HG03439 (cell line): ENCODE measurements at regions not wholly inside any gene's neighbourhood (a gene's known extent, or its start where the extent isn't known, plus 50 kb on each side); places are given as distances from the start of the nearest gene placed in this dataset.
"Not testable (repeated sequence)": the region's sequence is repeated elsewhere in the genome, so short reads cannot be mapped to it uniquely, and the experiment has no call there.

Experiments
- ATAC-seq: cut with Tn5 transposase; IDR thresholded peaks from one replicate; pipeline ENCODE4 v1.9.1; 2021; ENCODE audit warnings: mild to moderate bottlenecking, moderate library complexity; ENCODE audit not compliant: unreplicated experiment

GRCh38 chr5:121426153-121426552, 425.5 kb upstream of the FTMT start:
- no peak for ATAC-seq

DNA sequence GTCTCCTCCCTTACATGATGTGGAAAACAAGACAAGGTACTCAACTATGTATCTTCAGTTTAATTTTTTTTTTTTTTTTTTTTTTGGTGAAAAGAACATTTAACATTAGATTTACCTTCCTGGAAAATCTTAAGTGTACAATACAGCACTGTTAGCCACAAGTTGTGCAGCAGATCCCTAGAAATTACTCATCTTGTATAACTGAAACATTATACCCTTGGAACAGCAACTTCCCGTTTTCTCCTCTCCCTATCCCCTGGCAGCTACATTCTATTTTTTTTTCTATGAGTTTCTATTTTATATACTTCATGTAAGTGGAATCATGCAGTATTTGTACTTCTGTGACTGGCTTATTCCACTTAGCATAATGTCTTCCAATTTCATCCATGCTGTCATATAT, 421.9 kb upstream of the FTMT start:
- ATAC-seq, result no peak

DNA sequence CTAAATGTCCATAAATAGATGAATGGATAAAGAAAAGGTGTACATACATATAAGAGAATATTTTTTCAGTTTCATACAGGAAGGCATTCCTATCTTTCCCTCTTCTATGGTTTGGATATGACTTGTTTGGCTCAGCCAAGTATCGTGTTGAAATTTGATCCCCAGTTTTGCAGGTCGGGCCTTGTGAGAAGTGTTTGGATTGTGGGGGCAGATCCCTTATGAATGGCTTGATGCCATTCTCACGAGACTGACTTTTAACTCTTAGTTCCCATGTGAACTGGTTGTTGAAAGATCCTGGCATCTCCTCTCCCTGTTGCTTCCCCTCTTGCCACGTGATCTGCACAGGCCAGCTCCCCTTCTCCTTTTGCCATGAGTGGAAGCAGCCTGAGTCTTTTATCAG, 421.1 kb upstream of the FTMT start:
- no peak for ATAC-seq

GRCh38 chr5:121445511-121445910, 406.2 kb upstream of the FTMT start:
- ATAC-seq, result no peak

DNA sequence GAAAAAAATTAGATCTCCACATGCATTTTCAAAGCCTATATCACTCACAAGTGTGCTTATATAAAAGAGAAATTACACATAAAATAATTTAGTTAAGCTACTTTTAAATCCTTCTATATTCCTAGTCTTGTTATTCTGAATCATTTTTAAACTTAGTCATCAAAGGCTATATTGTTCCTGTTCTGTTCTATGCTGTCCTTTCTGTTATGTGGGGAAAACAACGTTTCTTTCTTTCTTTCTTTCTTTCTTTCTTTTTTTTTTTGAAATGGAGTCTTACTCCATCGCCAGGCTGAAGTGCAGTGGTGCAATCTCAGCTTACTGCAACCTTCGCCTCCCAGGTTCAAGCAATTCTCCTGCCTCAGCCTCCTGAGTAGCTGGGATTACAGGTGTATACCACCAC, 389.2 kb upstream of the FTMT start:
- ATAC-seq, result no peak

DNA sequence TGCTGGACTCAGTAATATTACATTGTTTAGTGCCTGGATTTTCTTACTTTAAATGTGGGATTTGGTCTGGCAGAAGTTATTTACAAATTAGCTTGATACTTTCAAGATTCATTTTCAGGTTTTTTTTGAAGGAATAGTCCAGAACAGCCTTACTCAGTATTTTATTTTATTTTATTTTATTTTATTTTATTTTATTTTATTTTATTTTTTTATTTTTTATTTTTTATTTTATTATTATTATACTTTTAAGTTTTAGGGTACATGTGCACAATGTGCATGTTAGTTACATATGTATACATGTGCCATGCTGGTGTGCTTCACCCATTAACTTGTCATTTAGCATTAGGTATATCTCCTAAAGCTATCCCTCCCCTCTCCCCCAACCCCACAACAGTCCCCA, 380.5 kb upstream of the FTMT start:
- ATAC-seq, result not testable (repeated sequence)

GRCh38 chr5:121478636-121479035, 373.0 kb upstream of the FTMT start:
- no peak for ATAC-seq

GRCh38 chr5:121479337-121479736, 372.3 kb upstream of the FTMT start:
- no peak for ATAC-seq

- no peak for ATAC-seq
These were observed 366.4 kb upstream of the FTMT start for GRCh38 chr5:121485281-121485680.

DNA sequence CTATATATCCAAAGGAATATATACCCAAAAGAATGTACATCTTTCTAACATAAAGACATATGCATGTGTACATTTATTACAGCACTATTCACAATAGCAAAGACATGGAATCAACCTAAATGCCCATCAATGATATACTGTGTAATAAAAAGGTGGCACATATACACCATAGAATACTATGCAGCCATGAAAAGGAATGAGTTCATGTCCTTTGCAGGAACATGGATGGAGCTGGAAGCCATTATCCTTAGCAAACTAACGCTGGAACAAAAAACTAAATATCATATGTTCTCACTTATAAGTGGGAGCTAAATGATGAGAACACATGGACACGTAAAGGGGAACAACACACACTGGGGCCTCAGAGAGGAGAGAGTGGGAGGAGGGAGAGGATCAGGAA, 365.7 kb upstream of the FTMT start:
- ATAC-seq, result not testable (repeated sequence)

DNA sequence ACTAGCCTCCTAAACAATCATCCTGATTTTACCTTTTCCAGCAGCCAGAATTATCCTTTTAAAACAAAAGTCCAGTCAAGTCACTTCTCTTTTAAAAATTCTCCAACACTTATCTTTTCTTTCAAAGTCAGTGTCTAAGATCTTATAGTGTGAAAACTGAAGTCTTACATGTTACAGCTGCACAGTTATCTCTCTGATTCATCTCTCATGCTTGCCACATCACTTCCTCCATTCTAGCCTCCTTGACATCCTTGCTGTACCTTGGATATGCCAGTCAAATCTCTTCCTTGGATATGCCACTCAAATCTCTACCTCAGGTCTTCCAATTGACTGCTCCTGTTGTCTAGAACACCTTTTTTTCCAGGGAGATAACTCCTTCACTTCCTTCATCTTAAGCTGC, 361.7 kb upstream of the FTMT start:
- ATAC-seq, result no peak

DNA sequence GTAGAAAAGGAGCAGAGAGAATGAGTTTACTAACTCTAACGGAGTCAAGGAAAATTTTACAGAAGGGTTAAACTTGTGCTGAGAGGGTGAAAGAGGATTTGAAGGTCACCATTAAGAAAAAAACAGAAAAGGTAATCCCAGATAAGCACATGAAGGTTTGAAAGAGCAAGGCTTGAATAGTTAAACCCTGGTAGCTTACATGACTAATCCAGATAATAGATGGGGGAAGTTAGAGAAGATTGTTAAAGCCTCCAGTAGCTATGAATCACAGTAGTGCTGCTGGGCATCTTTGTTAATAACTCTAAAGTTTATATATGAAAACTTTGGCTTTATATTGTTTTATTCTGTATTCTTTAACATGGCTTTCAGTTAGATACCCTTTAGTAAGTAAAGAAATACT, 354.5 kb upstream of the FTMT start:
- no peak for ATAC-seq

DNA sequence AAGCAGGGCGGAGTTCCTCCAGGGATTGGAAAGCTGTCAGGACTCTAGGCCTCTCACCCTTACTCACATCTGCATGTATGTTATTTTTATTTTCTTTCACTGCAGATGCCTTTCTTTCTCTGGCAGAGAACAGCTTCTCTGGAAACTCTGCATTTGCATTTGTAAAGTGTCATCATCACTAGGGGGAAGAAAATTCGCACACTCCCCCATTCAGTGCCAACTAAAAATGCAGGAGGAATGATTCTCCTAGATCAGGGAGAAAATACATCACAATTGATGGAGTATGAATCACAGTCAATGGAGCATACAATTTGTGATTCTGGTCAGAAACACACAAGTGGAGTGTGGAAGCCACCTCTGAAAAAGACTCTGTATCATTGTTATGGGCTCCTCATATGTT, 351.4 kb upstream of the FTMT start:
- ATAC-seq, result no peak

DNA sequence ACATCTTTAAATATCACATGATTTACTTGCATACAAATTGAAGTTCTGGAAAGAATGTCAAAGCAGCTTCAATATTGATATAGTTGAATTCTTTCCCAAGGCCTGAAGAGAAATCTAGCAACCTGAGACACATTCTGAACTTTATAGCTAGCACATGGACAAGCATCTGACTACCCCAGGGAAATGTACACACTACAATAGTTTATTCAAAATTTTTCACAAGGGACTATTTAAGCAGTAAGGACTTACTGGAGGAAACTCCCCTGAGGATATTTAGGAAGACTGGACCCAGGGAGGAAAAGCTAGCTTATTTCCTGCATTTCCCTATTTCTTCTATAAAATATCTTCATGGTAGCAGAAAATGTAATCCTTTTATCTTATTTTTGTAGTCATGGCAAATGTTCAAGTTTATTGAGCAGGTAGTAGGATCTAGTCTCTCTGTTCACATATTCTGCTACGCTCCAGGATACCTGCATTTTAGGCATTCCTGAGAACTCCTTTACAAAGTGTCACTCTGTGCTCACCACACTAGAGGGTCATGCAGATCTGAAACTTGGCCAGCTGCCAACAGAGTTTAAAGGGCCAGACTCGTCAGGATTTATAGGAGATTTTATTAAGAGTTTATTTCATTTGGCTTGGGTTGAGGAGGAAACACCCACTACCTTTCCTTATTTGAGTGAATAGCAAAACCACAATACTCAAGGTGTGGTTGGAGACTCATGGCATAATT, 348.4 kb upstream of the FTMT start:
- ATAC-seq, result no peak

DNA sequence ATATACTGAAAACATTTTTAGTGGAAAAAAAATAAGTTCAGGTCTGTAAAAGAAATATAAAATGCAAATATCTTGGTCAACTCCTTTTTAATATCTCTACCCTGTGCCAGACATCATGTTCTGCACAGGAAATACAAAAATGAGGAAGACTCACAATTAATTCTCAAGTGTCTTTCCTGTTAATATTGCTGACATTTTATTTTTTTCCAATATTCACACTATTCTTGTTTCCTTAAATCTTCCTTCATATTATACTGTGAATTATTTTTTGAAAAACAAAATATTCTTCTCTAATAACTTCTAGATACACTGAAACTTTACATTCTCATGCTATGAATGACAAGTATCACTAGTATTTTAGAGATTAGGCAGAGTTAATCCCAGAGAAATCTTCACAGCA, 334.7 kb upstream of the FTMT start:
- no peak for ATAC-seq

DNA sequence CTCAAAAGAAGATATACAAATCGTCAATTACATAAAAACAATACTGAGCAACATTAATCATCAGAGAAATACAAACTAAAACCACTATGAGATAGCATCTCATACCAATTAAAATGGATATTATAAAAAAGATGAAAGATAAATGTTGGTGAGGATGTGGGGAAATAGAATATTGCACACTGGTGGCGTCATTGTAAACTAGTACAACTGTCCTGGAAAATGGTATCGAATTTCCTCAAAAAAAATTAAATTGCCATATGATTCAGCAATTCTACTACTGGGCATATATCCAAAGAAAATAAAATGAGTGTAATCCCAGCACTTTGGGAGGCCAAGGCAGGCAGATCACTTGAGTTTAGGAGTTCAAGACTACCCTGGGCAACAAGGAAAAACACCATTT, 326.0 kb upstream of the FTMT start:
- ATAC-seq, result no peak

- no peak for ATAC-seq
These were observed 324.8 kb upstream of the FTMT start for GRCh38 chr5:121526908-121527307.

GRCh38 chr5:121533814-121534213, 317.9 kb upstream of the FTMT start:
- no peak for ATAC-seq

GRCh38 chr5:121550989-121551388, 300.7 kb upstream of the FTMT start:
- no peak for ATAC-seq

DNA sequence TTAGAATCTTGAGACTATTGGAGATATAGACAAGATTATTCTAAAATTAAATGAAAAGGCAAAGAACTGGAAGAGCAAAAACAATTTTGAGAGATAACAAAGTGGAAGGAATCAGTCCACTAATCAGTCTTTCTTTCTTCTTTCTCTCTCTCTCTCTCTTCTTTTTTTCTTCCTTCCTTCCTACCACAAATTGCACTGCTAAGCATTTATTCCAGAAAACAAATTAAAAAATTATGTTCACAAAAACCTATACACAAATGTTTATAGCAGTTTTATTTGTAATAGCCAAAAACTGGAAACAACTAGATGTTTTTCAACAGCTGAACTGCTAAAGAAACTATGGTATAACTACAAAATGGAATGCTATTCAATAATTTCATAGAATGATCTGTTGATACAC, 291.9 kb upstream of the FTMT start:
- ATAC-seq, result no peak

- no peak for ATAC-seq
These were observed 279.6 kb upstream of the FTMT start for GRCh38 chr5:121572061-121572460.

GRCh38 chr5:121573721-121574382, 277.8 kb upstream of the FTMT start:
- ATAC-seq, result no peak

GRCh38 chr5:121581588-121581987, 270.1 kb upstream of the FTMT start:
- ATAC-seq, result no peak
